Suprapubic skin (tissue), 3 donors: ENCODE measurements at regions not wholly inside any gene's neighbourhood (a gene's known extent, or its start where the extent isn't known, plus 50 kb on each side); places are given as distances from the start of the nearest gene placed in this dataset.

Source experiments
- POLR2AphosphoS5 ChIP-seq, 3 donors: sonication (generic); formaldehyde crosslinking; IDR thresholded peaks; one replicate each; pipeline ENCODE4 v1.6.1; 2017; ENCODE audit warnings: antibody characterized with exemption in 3 of 3
- TF ChIP-seq, protein P1 (sequence below), 2 donors: fragments of 200-600 bp in 1 of 2; fragments of 450-650 bp in 1 of 2; sonication (generic) in 1 of 2; IDR thresholded peaks; one replicate each; pipeline ENCODE4 v1.5.1; 2016 to 2019; ENCODE audit warnings: antibody characterized with exemption in 2 of 2, mild to moderate bottlenecking in 1 of 2, moderate library complexity in 1 of 2

DNA sequence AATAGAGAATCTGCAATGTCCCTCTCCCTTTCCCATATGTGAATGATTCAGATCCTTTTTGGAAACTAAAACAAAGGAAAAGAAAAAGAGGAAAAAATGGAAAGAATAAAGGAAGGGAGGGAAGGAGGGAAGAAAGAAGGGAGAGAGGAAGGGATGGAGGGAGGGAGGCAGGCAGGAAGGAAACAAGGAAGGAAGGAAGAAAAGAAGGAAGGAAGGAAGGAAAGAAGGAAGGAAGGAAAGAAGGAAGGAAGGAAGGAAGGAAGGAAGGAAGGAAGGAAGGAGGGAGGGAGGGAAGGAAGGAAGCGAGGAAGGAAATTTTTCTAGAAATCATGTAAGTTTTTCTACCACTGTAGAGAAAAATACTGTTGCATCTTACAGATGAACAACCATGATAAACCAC, 215.0 kb upstream of the CBLB start:
- TF ChIP-seq, protein P1, sequence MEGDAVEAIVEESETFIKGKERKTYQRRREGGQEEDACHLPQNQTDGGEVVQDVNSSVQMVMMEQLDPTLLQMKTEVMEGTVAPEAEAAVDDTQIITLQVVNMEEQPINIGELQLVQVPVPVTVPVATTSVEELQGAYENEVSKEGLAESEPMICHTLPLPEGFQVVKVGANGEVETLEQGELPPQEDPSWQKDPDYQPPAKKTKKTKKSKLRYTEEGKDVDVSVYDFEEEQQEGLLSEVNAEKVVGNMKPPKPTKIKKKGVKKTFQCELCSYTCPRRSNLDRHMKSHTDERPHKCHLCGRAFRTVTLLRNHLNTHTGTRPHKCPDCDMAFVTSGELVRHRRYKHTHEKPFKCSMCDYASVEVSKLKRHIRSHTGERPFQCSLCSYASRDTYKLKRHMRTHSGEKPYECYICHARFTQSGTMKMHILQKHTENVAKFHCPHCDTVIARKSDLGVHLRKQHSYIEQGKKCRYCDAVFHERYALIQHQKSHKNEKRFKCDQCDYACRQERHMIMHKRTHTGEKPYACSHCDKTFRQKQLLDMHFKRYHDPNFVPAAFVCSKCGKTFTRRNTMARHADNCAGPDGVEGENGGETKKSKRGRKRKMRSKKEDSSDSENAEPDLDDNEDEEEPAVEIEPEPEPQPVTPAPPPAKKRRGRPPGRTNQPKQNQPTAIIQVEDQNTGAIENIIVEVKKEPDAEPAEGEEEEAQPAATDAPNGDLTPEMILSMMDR (IDR thresholded peaks at IDR 0.05) = no peak
- TF ChIP-seq POLR2AphosphoS5 (IDR thresholded peaks at IDR 0.05) = no peak
